Activated B cell treated with CpG ODN at 0.5 μM for 24 hours (primary cell): ENCODE measurements at regions not wholly inside any gene's neighbourhood (a gene's known extent, or its start where the extent isn't known, plus 50 kb on each side); places are given as distances from the start of the nearest gene placed in this dataset.

Experiments
- ATAC-seq: fragments of 200-7000 bp; cut with Tn5 transposase; one replicate; pipeline ENCODE4 v1.10.0; 2021; ENCODE audit warnings: low read depth, mild to moderate bottlenecking, moderate library complexity
- CTCF ChIA-PET: fragments of 350-600 bp; sonication (Branson Sonifier 250); formaldehyde crosslinking; loops from one replicate; lab custom pipeline; 2021; ENCODE audit warnings: antibody characterized with exemption; lab: Charles Lee
- POLR2A ChIA-PET: fragments of 350-600 bp; sonication (Branson Sonifier 250); formaldehyde crosslinking; loops from one replicate; lab custom pipeline; 2021; ENCODE audit warnings: antibody characterized with exemption; lab: Charles Lee
- DNase-seq: peaks from one replicate; pipeline ENCODE4 v3.0.0; 2022
- H3K27ac Mint-ChIP-seq: one replicate; pipeline ENCODE4 v1.8.0; 2020; ENCODE audit warnings: mixed read lengths
- H3K27me3 Mint-ChIP-seq: one replicate; pipeline ENCODE4 v1.8.0; 2021; ENCODE audit warnings: mixed read lengths
- H3K36me3 Mint-ChIP-seq: one replicate; pipeline ENCODE4 v1.8.0; 2021; ENCODE audit warnings: low read depth, mixed read lengths
- H3K4me1 Mint-ChIP-seq: one replicate; pipeline ENCODE4 v1.8.0; 2021; ENCODE audit warnings: mixed read lengths
- H3K4me3 Mint-ChIP-seq: one replicate; pipeline ENCODE4 v1.8.0; 2020; ENCODE audit warnings: mild to moderate bottlenecking, mixed read lengths
- H3K9me3 Mint-ChIP-seq: one replicate; pipeline ENCODE4 v1.8.0; 2020; ENCODE audit warnings: mixed read lengths
- CTCF ChIP-seq: fragments of 200-600 bp; IDR thresholded peaks from one replicate; pipeline ENCODE4 v1.8.0; 2022; ENCODE audit warnings: antibody characterized with exemption, mild to moderate bottlenecking
- intact Hi-C: fragments of 100-400 bp; cut with micrococcal nuclease; formaldehyde crosslinking; loops from one replicate; pipeline ENCODE4 v1.15.1; 2024

- CTCF ChIA-PET, result no interaction called here
- POLR2A ChIA-PET, result no interaction called here
- H3K27ac Mint-ChIP-seq, result no peak overlapping the region
Measured at GRCh38 chrX:99857455-99857854, 552.6 kb downstream of the PCDH19 start.

GRCh38 chrX:99833821-99834220 is 576.3 kb downstream of the PCDH19 start:
- ChIA-PET POLR2A (no interaction called here), CTCF (no interaction called here)
- Mint-ChIP-seq H3K36me3 (no peaks in the 10 kb centered on the region), H3K4me1 (no peaks in the 10 kb centered on the region), H3K27ac (no peak overlapping the region), H3K27me3 (no peaks in the 10 kb centered on the region), H3K4me3 (no peak overlapping the region), H3K9me3 (peaks cover 2% of the 10 kb centered on the region)
- TF ChIP-seq CTCF, result no peak
- no peak for ATAC-seq
- no peak for DNase-seq
- intact Hi-C loops, result no loop called here

More at GRCh38 chrX:99857455-99857854, 552.6 kb downstream of the PCDH19 start:
- DNase-seq (no peak), ATAC-seq (no peak)
- Mint-ChIP-seq H3K36me3 (no peaks in the 10 kb centered on the region), H3K27me3 (no peaks in the 10 kb centered on the region), H3K9me3 (peaks cover 3% of the 10 kb centered on the region), H3K4me3 (no peak overlapping the region), H3K4me1 (no peaks in the 10 kb centered on the region)
- no peak for TF ChIP-seq CTCF
- intact Hi-C loops, result no loop called here

GRCh38 chrX:99820197-99820596 is 589.9 kb downstream of the PCDH19 start:
- ATAC-seq, result no peak

GRCh38 chrX:99800016-99800415 is 610.1 kb downstream of the PCDH19 start:
- no peaks in the 10 kb centered on the region for H3K4me1 Mint-ChIP-seq
- intact Hi-C loops, result no loop called here
- no peaks in the 10 kb centered on the region for H3K27me3 Mint-ChIP-seq
- no peak overlapping the region for H3K27ac Mint-ChIP-seq
- ChIA-PET POLR2A (no interaction called here), CTCF (no interaction called here)
- ATAC-seq (no peak), DNase-seq (no peak)
- TF ChIP-seq CTCF, result no peak
- H3K36me3 Mint-ChIP-seq, result no peaks in the 10 kb centered on the region
- H3K9me3 Mint-ChIP-seq, result no peaks in the 10 kb centered on the region
- H3K4me3 Mint-ChIP-seq, result no peak overlapping the region

More at GRCh38 chrX:99820197-99820596, 589.9 kb downstream of the PCDH19 start:
- H3K4me3 Mint-ChIP-seq, result no peak overlapping the region
- H3K9me3 Mint-ChIP-seq, result peaks cover 4% of the 10 kb centered on the region
- no peak overlapping the region for H3K27ac Mint-ChIP-seq
- ChIA-PET CTCF (no interaction called here), POLR2A (no interaction called here)
- H3K36me3 Mint-ChIP-seq, result no peaks in the 10 kb centered on the region
- no peaks in the 10 kb centered on the region for H3K27me3 Mint-ChIP-seq
- intact Hi-C loops, result no loop called here
- no peak for DNase-seq
- no peaks in the 10 kb centered on the region for H3K4me1 Mint-ChIP-seq
- TF ChIP-seq CTCF, result no peak

GRCh38 chrX:99798936-99799335 is 611.1 kb downstream of the PCDH19 start:
- CTCF ChIA-PET, result no interaction called here
- TF ChIP-seq CTCF, result no peak
- Mint-ChIP-seq H3K4me3 (no peak overlapping the region), H3K27ac (no peak overlapping the region), H3K9me3 (peaks cover 2% of the 10 kb centered on the region), H3K36me3 (no peaks in the 10 kb centered on the region), H3K27me3 (no peaks in the 10 kb centered on the region), H3K4me1 (no peaks in the 10 kb centered on the region)
- DNase-seq, result no peak
- POLR2A ChIA-PET, result no interaction called here
- ATAC-seq, result no peak
- intact Hi-C loops, result no loop called here
